EL (cell line): ENCODE measurements at regions not wholly inside any gene's neighbourhood (a gene's known extent, or its start where the extent isn't known, plus 50 kb on each side); places are given as distances from the start of the nearest gene placed in this dataset.
"Not testable (repeated sequence)": the region's sequence is repeated elsewhere in the genome, so short reads cannot be mapped to it uniquely, and the experiment has no call there.

Experiments
- DNase-seq: peaks from one replicate; pipeline ENCODE4 v3.0.0-alpha.2; 2016

- no peak for DNase-seq
Measured at GRCh38 chr14:43145361-43145760, 1361.7 kb downstream of the FSCB start.

DNA sequence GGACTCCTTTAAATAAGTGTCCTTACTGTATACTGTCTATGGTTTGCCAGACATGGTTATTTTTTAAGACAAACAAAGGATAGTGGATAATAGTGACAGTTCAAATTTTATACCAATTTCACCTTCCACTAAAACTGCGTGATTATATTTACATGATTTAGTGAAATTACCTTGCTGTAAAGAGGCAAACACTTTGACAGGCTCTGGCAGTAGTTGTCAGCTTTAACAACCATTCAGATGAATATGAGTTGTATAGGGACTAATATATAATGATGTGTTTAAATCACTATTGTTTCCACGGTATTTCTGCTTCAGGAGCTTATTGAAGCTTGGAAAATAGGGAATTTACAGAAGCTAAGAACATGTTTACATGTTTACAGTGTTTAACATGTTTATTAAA, 1364.0 kb downstream of the FSCB start:
- no peak for DNase-seq

DNA sequence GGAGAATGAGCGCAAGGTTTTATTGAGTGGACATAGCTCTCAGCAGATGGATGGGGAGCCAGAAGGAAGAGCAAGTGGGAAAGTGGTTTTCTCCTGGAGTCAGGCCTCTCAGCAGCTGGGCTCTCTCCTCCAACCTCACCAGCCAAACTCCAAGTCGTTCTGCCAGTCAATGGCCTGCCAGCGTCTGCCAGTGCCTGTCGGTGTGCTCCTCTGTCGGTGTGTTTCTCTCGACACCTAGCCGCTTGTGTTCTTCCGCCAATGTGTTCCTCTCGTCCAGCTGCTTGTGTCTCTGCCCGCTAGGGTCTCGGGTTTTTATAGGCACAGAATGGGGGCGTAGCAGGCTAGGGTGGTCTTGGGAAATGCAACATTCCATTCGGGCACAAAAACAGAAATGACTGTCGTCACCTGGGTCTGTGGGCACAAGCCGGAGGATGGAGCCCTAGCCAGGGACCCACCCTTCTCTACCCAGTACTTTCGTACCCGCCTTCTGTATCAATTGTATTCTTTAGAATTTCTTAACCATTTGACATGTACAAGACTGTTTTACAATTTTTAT, 1365.4 kb downstream of the FSCB start:
- DNase-seq = no peak

GRCh38 chr14:43140453-43140852, 1366.6 kb downstream of the FSCB start:
- DNase-seq = no peak

- DNase-seq = no peak
Measured at GRCh38 chr14:43135877-43136411, 1371.1 kb downstream of the FSCB start.

DNA sequence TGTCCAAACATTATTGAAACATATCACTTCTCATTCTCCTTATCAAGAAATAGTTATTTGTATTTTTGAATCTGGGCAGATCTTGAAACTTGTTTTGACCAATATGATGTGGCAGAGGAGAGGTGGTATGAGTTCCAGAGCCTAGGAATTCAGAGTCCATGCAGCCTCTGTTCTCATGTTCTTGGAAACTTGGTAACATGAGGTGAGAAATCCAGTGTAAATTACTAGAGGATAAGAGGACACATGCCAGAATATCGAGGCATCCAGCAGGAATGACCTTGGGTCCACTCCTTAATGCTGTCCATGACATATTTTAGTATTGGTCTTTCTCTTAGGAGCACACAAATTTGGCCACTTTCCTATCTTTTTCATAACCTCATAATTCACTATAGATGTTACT, 1374.6 kb downstream of the FSCB start:
- DNase-seq = no peak

DNA sequence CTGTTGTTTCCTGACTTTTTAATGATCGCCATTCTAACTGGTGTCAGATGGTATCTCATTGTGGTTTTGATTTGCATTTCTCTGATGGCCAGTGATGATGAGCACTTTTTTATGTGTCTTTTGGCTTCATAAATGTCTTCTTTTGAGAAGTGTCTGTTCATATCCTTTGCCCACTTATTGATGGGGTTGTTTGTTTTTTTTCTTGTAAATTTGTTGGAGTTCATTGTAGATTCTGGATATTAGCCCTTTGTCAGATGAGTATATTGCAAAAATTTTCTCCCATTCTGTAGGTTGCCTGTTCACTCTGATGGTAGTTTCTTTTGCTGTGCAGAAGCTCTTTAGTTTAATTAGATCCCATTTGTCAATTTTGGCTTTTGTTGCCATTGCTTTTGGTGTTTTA, 1378.7 kb downstream of the FSCB start:
- not testable (repeated sequence) for DNase-seq

GRCh38 chr14:43127874-43128273, 1379.2 kb downstream of the FSCB start:
- DNase-seq = not testable (repeated sequence)

DNA sequence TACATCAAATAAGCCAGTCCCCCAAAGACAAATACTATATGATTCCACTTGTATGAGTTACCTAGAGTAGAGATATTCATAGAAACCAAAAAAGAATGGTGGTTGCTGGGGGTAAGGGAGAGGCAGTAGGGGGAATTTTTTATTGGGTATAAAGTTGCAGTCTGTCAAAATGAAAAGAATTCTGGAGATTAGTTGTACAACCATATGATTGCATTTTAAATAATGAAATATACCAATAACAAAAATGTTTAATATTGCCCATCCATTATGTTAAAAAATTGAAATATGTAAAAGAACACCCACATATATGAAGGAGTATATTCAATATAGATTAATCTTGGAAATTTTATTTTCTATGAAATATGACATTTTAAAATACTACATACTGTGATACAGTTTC, 1383.5 kb downstream of the FSCB start:
- no peak for DNase-seq

- DNase-seq = no peak
Measured at GRCh38 chr14:43119672-43120071, 1387.4 kb downstream of the FSCB start.

DNA sequence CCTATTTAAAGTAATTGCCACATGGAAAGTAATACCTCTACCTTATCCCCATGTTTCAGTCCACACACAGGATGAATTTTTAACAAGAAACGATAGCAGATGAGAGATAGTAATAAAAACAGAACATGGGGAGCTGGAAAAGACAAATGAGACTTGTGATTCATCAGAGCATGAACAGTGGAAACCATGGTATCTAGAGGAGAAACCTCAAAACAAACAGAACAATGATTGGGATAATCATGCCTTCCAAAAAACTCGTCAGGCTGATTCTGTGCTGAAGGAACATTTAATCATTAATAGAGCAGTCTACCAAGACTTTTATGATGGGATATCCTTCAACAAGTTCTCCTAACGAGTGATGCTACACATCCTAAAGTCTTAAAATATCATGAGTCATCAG, 1390.7 kb downstream of the FSCB start:
- DNase-seq = no peak

DNA sequence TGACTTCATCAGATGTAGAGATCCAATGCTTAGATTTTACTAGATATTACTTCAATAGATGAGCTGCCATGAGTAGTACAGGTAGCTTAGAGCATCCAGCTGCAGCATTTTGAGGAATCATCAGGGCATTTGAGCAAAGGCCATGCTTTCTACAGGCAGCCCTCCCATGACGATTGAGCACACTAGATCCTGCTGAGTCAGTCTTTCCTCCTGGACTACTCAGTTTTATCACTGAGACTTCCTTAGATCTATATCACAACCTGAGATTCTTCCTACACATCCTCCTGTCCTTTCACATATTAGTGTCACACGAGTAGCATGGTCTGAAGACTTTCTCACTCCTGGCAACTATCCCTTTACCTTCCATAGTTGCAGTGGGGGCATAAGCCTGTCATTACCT, 1401.8 kb downstream of the FSCB start:
- no peak for DNase-seq

DNA sequence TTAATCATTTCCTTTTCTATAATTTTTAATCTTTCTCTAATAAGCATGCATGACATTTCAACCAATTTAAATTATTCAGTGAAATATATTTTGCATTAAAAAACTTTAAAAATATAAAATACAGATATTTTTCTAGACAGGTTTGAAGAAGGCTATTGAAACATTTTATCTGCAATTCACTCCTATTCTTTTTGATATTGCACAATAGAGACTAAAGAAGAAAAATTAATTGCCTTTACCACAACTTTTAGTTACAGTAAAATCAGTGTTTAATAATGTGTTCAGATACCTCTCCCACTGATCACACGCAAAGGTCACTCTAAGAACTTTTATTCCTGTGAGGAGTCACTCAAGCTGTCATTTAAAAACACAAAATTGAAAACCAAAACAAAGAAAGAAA, 1416.7 kb downstream of the FSCB start:
- DNase-seq = no peak

DNA sequence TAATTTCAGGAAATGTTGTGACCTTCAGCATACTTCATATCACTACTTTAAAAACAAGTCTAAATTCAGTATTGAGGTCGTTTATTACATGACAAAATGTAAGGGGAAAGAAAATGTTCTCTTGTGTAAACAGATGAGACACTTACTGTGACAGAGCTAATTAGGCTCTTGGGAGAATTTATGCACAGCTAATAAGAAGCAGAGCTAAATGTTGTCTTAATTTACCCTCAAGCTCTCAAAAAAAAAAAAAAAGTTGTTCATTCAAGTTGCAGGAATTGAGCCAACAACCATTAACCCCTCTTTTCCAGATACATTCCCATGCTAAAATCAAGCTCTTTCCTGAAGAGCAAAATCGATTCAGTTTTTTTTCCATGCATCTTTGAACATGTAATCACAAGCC, 1419.4 kb downstream of the FSCB start:
- DNase-seq = no peak

- DNase-seq = no peak
Measured at GRCh38 chr14:43085819-43086218, 1421.3 kb downstream of the FSCB start.

DNA sequence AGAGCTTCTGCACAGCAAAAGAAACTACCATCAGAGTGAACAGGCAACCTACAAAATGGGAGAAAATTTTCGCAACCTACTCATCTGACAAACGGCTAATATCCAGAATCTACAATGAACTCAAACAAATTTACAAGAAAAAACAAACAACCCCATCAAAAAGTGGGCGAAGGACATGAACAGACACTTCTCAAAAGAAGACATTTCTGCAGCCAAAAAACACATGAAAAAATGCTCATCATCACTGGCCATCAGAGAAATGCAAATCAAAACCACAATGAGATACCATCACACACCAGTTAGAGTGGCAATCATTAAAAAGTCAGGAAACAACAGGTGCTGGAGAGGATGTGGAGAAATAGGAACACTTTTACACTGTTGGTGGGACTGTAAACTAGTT, 1439.7 kb downstream of the FSCB start:
- DNase-seq = not testable (repeated sequence)

GRCh38 chr14:43056106-43056505, 1449.4 kb downstream of the LRFN5 start:
- DNase-seq = no peak

DNA sequence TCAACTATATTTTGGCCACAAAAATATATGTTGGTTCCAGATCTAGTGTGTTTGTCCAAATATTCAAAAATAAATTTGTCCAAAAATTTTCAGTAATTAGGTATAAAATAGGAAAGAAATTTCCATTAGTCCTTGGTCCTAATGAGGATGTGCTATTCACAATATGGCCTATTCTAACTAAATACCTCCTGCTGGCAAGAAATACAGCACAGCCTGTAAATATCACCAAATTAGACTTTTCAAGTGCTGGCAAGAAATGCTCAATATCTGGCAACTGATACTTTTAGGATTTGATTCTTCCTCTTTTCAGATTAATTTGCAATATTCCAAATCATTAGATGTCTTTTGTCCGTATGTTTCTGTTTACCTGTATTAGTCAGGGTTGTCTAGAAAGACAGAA, 1446.2 kb downstream of the LRFN5 start:
- DNase-seq = no peak

GRCh38 chr14:43043850-43044249, 1437.2 kb downstream of the LRFN5 start:
- DNase-seq = no peak

- DNase-seq = no peak
Measured at GRCh38 chr14:43042408-43042807, 1435.7 kb downstream of the LRFN5 start.

DNA sequence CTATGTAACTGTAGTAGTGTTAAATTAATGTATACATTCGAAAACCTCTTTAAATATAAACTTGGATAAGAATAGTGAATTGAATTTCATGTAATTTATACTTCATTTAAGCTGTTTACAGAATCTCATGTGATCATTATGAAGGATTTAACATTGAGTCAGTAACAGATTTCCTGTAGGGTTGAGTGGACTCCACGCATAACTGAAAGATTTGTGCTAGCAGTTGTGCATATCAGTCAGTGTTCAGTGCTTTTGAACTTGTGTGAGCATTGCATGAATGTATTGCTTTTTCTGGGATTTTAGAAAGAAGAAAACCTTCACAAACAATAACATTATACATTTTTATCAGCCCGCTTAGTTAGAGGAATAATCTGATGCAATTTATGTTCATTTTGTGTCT, 1435.3 kb downstream of the LRFN5 start:
- DNase-seq = no peak

- DNase-seq = no peak
Measured at GRCh38 chr14:43041207-43041606, 1434.5 kb downstream of the LRFN5 start.

GRCh38 chr14:43039881-43040280, 1433.2 kb downstream of the LRFN5 start:
- DNase-seq = no peak

DNA sequence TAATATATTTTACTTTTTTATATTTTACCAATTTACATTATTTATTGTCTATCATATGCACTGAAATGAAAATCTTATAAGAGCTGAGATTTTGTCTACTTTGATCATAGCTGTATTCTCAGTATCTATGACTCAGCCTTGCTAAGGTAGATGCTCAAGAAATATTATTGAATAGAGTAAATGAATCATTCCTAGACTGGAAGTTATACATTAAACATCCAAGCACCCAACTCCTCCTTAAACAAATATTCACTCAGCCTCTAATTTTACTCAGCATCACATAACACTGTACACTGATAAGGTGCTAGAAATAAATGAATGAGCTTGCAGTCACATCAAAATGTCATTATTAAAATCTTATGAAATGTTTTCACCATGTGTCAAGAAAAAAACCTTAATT, 1424.9 kb downstream of the LRFN5 start:
- DNase-seq = no peak

DNA sequence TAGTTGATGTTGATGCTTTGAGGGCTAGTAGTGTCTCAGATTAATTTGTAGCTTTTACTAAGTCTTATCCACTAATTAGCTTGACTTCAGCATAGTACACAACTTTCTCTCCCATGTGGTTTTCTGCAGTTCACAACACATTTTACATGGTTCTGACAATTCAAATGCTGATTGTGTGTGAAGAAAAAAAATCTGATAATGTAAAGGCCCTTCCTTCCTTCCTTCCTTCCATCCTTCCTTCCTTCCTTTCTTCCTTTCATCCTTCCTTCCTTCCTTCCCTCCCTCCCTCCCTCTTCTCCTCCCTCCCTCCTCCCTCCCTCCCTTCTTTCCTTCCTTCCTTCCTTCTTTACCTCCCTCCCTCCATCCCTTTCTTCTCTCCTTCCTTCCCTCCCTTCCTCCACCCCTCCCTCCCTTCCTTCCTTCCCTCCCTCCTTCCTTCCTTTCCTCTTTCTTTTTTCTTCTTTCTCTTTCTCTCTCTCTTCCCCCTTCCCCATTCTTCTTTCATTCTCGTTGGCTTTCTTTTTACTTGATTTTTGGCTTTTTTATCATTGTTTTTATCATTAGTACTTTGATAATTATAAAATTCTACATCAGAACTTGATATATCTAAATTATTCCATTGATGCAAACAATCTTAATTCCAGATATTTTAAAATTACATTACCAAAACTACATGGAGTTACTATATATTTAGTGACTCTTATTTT, 1415.6 kb downstream of the LRFN5 start:
- DNase-seq = no peak
